Glutamatergic neuron (in vitro differentiated cells): ENCODE measurements at regions not wholly inside any gene's neighbourhood (a gene's known extent, or its start where the extent isn't known, plus 50 kb on each side); places are given as distances from the start of the nearest gene placed in this dataset.
A peak's percentile ranks its signal among the peaks of the same experiment; 100 is the strongest.

Experiments used
- DNase-seq: peaks from one replicate; pipeline ENCODE4 v3.0.0; 2022
- H3K27ac Mint-ChIP-seq: one replicate; pipeline ENCODE4 v1.8.0; 2020; ENCODE audit warnings: mild to moderate bottlenecking, mixed read lengths, inconsistent platforms; ENCODE audit not compliant: unreplicated experiment
- H3K27me3 Mint-ChIP-seq: one replicate; pipeline ENCODE4 v1.8.0; 2020; ENCODE audit warnings: mild to moderate bottlenecking, moderate library complexity, mixed read lengths, inconsistent platforms; ENCODE audit not compliant: unreplicated experiment
- H3K36me3 Mint-ChIP-seq: one replicate; pipeline ENCODE4 v1.8.0; 2020; ENCODE audit warnings: mild to moderate bottlenecking, mixed read lengths, inconsistent platforms; ENCODE audit not compliant: unreplicated experiment
- H3K4me1 Mint-ChIP-seq: one replicate; pipeline ENCODE4 v1.8.0; 2020; ENCODE audit warnings: mild to moderate bottlenecking, low read depth, mixed read lengths, inconsistent platforms; ENCODE audit not compliant: unreplicated experiment
- H3K4me3 Mint-ChIP-seq: one replicate; pipeline ENCODE4 v1.8.0; 2020; ENCODE audit warnings: mild to moderate bottlenecking, mixed read lengths, inconsistent platforms; ENCODE audit not compliant: unreplicated experiment
- H3K9me3 Mint-ChIP-seq: one replicate; pipeline ENCODE4 v1.8.0; 2020; ENCODE audit warnings: mild to moderate bottlenecking, moderate library complexity, mixed read lengths, inconsistent platforms; ENCODE audit not compliant: unreplicated experiment
- CTCF ChIP-seq: fragments of 200-600 bp; sonication (generic); IDR thresholded peaks from one replicate; pipeline ENCODE4 v1.5.0; 2021; ENCODE audit not compliant: partially characterized antibody, unreplicated experiment

- peak; percentile 45 for DNase-seq
- Mint-ChIP-seq H3K36me3 (no peaks in the 10 kb centered on the region), H3K4me3 (no peak overlapping the region), H3K27ac (no peak overlapping the region), H3K4me1 (peaks cover 10% of the 10 kb centered on the region), H3K9me3 (peaks cover 3% of the 10 kb centered on the region), H3K27me3 (no peaks in the 10 kb centered on the region)
- peak; percentile 30 for TF ChIP-seq CTCF
Observed at GRCh38 chr15:85296615-85297402, 83.6 kb upstream of the AKAP13 start.

GRCh38 chr15:85297537-85297936, 82.9 kb upstream of the AKAP13 start:
- H3K4me1 Mint-ChIP-seq: peaks cover 10% of the 10 kb centered on the region
- TF ChIP-seq CTCF: no peak
- H3K27ac Mint-ChIP-seq: no peak overlapping the region
- DNase-seq: no peak
- peaks cover 3% of the 10 kb centered on the region for H3K9me3 Mint-ChIP-seq
- H3K36me3 Mint-ChIP-seq: no peaks in the 10 kb centered on the region
- H3K27me3 Mint-ChIP-seq: no peaks in the 10 kb centered on the region
- no peak overlapping the region for H3K4me3 Mint-ChIP-seq

DNA sequence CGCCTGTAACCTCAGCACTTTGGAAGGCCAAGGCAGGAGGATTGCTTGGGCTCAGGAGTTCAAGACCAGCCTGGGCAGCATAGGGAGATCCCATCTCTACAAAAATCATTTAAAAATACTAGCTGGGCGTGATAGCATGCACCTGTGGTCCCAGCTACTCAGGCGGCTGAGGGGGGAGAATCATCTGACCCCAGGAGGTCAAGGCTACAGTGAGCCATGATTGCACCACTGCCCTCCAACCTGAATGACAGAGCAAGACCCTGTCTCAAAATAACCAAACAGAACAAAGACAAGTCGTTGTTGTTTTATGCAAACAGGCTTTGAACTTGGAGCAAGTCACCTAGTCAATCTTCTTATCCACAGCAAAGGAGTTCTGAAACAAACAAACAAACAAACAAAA, 82.0 kb upstream of the AKAP13 start:
- no peak for DNase-seq

DNA sequence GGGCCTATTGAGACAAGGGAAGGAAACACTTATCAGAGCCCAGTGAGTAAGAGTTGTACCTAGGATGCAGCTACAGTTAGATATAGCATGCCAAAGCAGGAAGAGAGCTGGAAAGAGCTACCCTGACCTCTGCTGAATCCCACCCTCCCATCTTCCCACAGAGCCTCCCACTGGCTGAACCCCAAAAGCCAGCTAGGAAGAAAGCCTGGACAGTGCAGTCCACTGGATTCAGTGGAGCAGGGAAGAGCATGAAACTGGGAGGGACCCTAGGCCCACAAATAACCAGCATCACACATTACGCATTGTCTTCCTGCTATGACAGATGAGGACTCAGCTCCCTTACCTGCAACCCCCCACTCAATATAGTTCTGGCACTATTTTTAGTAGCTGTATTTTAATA, 81.5 kb upstream of the AKAP13 start:
- Mint-ChIP-seq H3K4me3 (no peak overlapping the region), H3K27ac (no peak overlapping the region), H3K36me3 (no peaks in the 10 kb centered on the region), H3K9me3 (peaks cover 3% of the 10 kb centered on the region), H3K27me3 (no peaks in the 10 kb centered on the region), H3K4me1 (peaks cover 10% of the 10 kb centered on the region)
- DNase-seq: no peak
- TF ChIP-seq CTCF: no peak

More for the DNA sequence above, 82.0 kb upstream of the AKAP13 start:
- no peaks in the 10 kb centered on the region for H3K36me3 Mint-ChIP-seq
- peaks cover 10% of the 10 kb centered on the region for H3K4me1 Mint-ChIP-seq
- no peak overlapping the region for H3K27ac Mint-ChIP-seq
- H3K4me3 Mint-ChIP-seq: no peak overlapping the region
- H3K27me3 Mint-ChIP-seq: no peaks in the 10 kb centered on the region
- TF ChIP-seq CTCF: no peak
- H3K9me3 Mint-ChIP-seq: peaks cover 3% of the 10 kb centered on the region

DNA sequence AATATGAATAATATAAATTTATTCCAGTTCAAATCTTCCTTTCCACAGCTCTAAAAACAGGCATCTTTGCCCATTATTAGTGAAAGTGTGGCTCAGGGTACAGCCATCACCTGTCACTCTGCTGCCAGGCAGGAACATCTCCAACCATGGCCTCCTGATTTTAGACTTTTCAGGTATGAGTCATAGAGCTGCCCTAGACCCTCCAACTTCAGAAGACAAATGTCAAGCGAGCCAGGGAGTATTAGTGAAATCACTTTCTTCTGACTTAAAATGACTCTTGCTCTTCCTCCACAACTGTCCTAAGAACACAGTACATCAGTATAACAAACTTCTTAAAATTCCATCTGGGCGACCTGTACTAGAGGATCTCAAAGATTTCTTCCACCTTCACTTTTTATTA, 78.1 kb upstream of the AKAP13 start:
- peaks cover 2% of the 10 kb centered on the region for H3K4me1 Mint-ChIP-seq
- no peaks in the 10 kb centered on the region for H3K27me3 Mint-ChIP-seq
- peaks cover 2% of the 10 kb centered on the region for H3K9me3 Mint-ChIP-seq
- no peak overlapping the region for H3K27ac Mint-ChIP-seq
- no peak for DNase-seq
- no peak overlapping the region for H3K4me3 Mint-ChIP-seq
- H3K36me3 Mint-ChIP-seq: no peaks in the 10 kb centered on the region
- no peak for TF ChIP-seq CTCF
